Esophagus muscularis mucosa (tissue), 4 donors: ENCODE measurements at regions not wholly inside any gene's neighbourhood (a gene's known extent, or its start where the extent isn't known, plus 50 kb on each side); places are given as distances from the start of the nearest gene placed in this dataset.

Experiments used
- DNase-seq: peaks from one replicate; pipeline ENCODE4 v3.0.0-alpha.2; 2017; ENCODE audit errors: extremely low spot score
- H3K27ac ChIP-seq, 4 donors: fragments of 200-600 bp; sonication (generic); replicated peaks in 1 of 4; 1 replicate in 3 of 4; 2 replicates in 1 of 4; pipeline ENCODE4 v1.5.1; 2016 to 2019; ENCODE audit warnings: mild to moderate bottlenecking in 1 of 4
- H3K27me3 ChIP-seq, 4 donors: fragments of 200-600 bp; sonication (generic); one replicate each; pipeline versions ENCODE4 v1.5.1 to v1.6.0; 2016 to 2019
- H3K36me3 ChIP-seq, 4 donors: fragments of 200-600 bp; sonication (generic); one replicate each; pipeline ENCODE4 v1.5.1; 2016 to 2019
- H3K4me1 ChIP-seq, 4 donors: fragments of 200-600 bp; sonication (generic); one replicate each; pipeline ENCODE4 v1.5.1; 2016 to 2019
- H3K4me3 ChIP-seq, 4 donors: fragments of 200-600 bp; sonication (generic); 1 replicate in 2 of 4; 2 replicates in 2 of 4; pipeline ENCODE4 v1.5.1; 2016 to 2019; ENCODE audit warnings: mild to moderate bottlenecking in 4 of 4, moderate library complexity in 1 of 4
- H3K9me3 ChIP-seq, 4 donors: fragments of 200-600 bp; sonication (generic); 1 replicate in 3 of 4; 2 replicates in 1 of 4; pipeline ENCODE4 v1.5.1; 2016 to 2019
- CTCF ChIP-seq, 3 experiments: fragments of 200-600 bp in 2 of 3; fragments of 450-650 bp in 1 of 3; sonication (generic) in 2 of 3; IDR thresholded peaks; one replicate each; pipeline ENCODE4 v1.5.1; 2017 to 2019; ENCODE audit warnings: antibody characterized with exemption in 3 of 3, mild to moderate bottlenecking in 2 of 3, moderate library complexity in 1 of 3
- EP300 ChIP-seq: sonication (generic); formaldehyde crosslinking; IDR thresholded peaks from one replicate; pipeline ENCODE4 v1.6.1; 2017; ENCODE audit warnings: antibody characterized with exemption
- POLR2A ChIP-seq: fragments of 450-650 bp; IDR thresholded peaks from one replicate; pipeline ENCODE4 v1.6.1; 2017; ENCODE audit warnings: antibody characterized with exemption, moderate library complexity, mild to moderate bottlenecking, low read depth
- POLR2AphosphoS5 ChIP-seq, 2 donors: sonication (generic); formaldehyde crosslinking; IDR thresholded peaks; one replicate each; pipeline ENCODE4 v1.6.1; 2017; ENCODE audit warnings: antibody characterized with exemption in 2 of 2
- WGBS: methylation state at CpG from one replicate; pipeline ENCODE4 v1.1.5; 2018; 5-methylcytosine and 5-hydroxymethylcytosine counted together
- intact Hi-C: fragments of 100-400 bp; cut with DNase I; formaldehyde crosslinking; loops from one replicate; pipeline ENCODE4 v1.15.1; 2023

- H3K9me3 ChIP-seq = peaks cover 0 to 7% (median 3%) of the 10 kb centered on the region in 4 donors
- no peak overlapping the region for H3K4me3 ChIP-seq
- H3K4me1 ChIP-seq = no peaks in the 10 kb centered on the region
- 84% methylated on average over 7 of the region's 7 CpGs for WGBS
- TF ChIP-seq POLR2AphosphoS5 (IDR thresholded peaks at IDR 0.05) = no peak
- no peak for TF ChIP-seq CTCF (IDR thresholded peaks at IDR 0.05)
- no peak for TF ChIP-seq EP300
- no peak for TF ChIP-seq POLR2A
- intact Hi-C loops = loop anchor here (10.0 kb wide), 1 partner anchor 333 kb away; no protein-coding TSS in a partner anchor
- no peaks in the 10 kb centered on the region for H3K36me3 ChIP-seq
- DNase-seq = no peak
- no peak overlapping the region for H3K27ac ChIP-seq
- no peaks in the 10 kb centered on the region for H3K27me3 ChIP-seq
Measured at GRCh38 chr20:51978070-51978501, 175.8 kb upstream of the SALL4 start.

GRCh38 chr20:51972056-51972455 is 169.7 kb upstream of the SALL4 start:
- Histone ChIP-seq H3K4me3 (no peak overlapping the region), H3K9me3 (no peaks in the 10 kb centered on the region), H3K36me3 (no peaks in the 10 kb centered on the region), H3K4me1 (no peaks in the 10 kb centered on the region), H3K27me3 (no peaks in the 10 kb centered on the region), H3K27ac (no peak overlapping the region)
- DNase-seq = no peak
- 91% methylated on average over 6 of the region's 6 CpGs for WGBS
- no peak for TF ChIP-seq POLR2A
- no peak for TF ChIP-seq CTCF (IDR thresholded peaks at IDR 0.05)
- intact Hi-C loops = loop anchor here (10.0 kb wide), 1 partner anchor 327 kb away; no protein-coding TSS in a partner anchor

GRCh38 chr20:51970858-51971257 is 168.5 kb upstream of the SALL4 start:
- H3K36me3 ChIP-seq = no peaks in the 10 kb centered on the region
- no peaks in the 10 kb centered on the region for H3K4me1 ChIP-seq
- H3K27me3 ChIP-seq = no peaks in the 10 kb centered on the region
- TF ChIP-seq POLR2AphosphoS5 (IDR thresholded peaks at IDR 0.05) (no peak), POLR2A (no peak), EP300 (no peak), CTCF (IDR thresholded peaks at IDR 0.05) (no peak)
- no peak overlapping the region for H3K4me3 ChIP-seq
- intact Hi-C loops = loop anchor here (10.0 kb wide), 1 partner anchor 326 kb away; no protein-coding TSS in a partner anchor
- DNase-seq = no peak
- H3K9me3 ChIP-seq = no peaks in the 10 kb centered on the region
- WGBS = 94% methylated on average over 10 of the region's 10 CpGs
- H3K27ac ChIP-seq = no peak overlapping the region

- Histone ChIP-seq H3K4me1 (no peaks in the 10 kb centered on the region), H3K9me3 (no peaks in the 10 kb centered on the region), H3K4me3 (no peak overlapping the region), H3K27me3 (no peaks in the 10 kb centered on the region), H3K27ac (no peak overlapping the region), H3K36me3 (no peaks in the 10 kb centered on the region)
- intact Hi-C loops = no loop called here
- TF ChIP-seq EP300 = no peak
- no peak for TF ChIP-seq POLR2AphosphoS5 (IDR thresholded peaks at IDR 0.05)
- no peak for TF ChIP-seq CTCF (IDR thresholded peaks at IDR 0.05)
- no peak for TF ChIP-seq POLR2A
- DNase-seq = no peak
- WGBS = 94% methylated on average over 5 of the region's 5 CpGs
Measured at GRCh38 chr20:51969191-51969590, 166.9 kb upstream of the SALL4 start.

GRCh38 chr20:51968151-51968550 is 165.8 kb upstream of the SALL4 start:
- Histone ChIP-seq H3K4me3 (no peak overlapping the region), H3K9me3 (no peaks in the 10 kb centered on the region), H3K36me3 (no peaks in the 10 kb centered on the region), H3K27me3 (peaks cover 0 to under 1% (median 0%) of the 10 kb centered on the region in 4 donors), H3K27ac (no peak overlapping the region), H3K4me1 (no peaks in the 10 kb centered on the region)
- intact Hi-C loops = no loop called here
- no peak for DNase-seq
- 94% methylated on average over 4 of the region's 4 CpGs for WGBS
- TF ChIP-seq POLR2AphosphoS5 (IDR thresholded peaks at IDR 0.05) (no peak), POLR2A (no peak), CTCF (IDR thresholded peaks at IDR 0.05) (no peak), EP300 (no peak)
